ENCODE measurements at regions not wholly inside any gene's neighbourhood (a gene's known extent, or its start where the extent isn't known, plus 50 kb on each side); places are given as distances from the start of the nearest gene placed in this dataset.

- TF ChIP-seq FOXP2 (optimal IDR thresholded peaks at IDR 0.05; ENCODE audit: borderline replicate concordance, extremely low read depth, extremely low read length, insufficient read depth) (no peak), TAF1 (IDR thresholded peaks at IDR 0.05; ENCODE audit: borderline replicate concordance, insufficient read depth, low read length) (no peak), REST (IDR thresholded peaks at IDR 0.05; ENCODE audit: insufficient read depth in 1 of 2, low read depth in 2 of 2, low read length in 2 of 2) (no peak), SIN3A (IDR thresholded peaks at IDR 0.05; ENCODE audit: borderline replicate concordance, insufficient read depth, low read length) (no peak), POLR2AphosphoS5 (IDR thresholded peaks at IDR 0.05; ENCODE audit: low read depth, low read length) (no peak)
Observed at GRCh38 chr6:121912905-121913304, 477.5 kb downstream of the GJA1 start.

- TF ChIP-seq SIN3A (IDR thresholded peaks at IDR 0.05; ENCODE audit: borderline replicate concordance, insufficient read depth, low read length) (no peak), POLR2AphosphoS5 (IDR thresholded peaks at IDR 0.05; ENCODE audit: low read depth, low read length) (no peak), TAF1 (IDR thresholded peaks at IDR 0.05; ENCODE audit: borderline replicate concordance, insufficient read depth, low read length) (no peak), FOXP2 (optimal IDR thresholded peaks at IDR 0.05; ENCODE audit: borderline replicate concordance, extremely low read depth, extremely low read length, insufficient read depth) (no peak), REST (IDR thresholded peaks at IDR 0.05; ENCODE audit: insufficient read depth in 1 of 2, low read depth in 2 of 2, low read length in 2 of 2) (no peak)
Observed at GRCh38 chr6:121917263-121917829, 481.9 kb downstream of the GJA1 start.

GRCh38 chr6:121917834-121918559, 481.5 kb upstream of the HSF2 start:
- TF ChIP-seq SIN3A (IDR thresholded peaks at IDR 0.05; ENCODE audit: borderline replicate concordance, insufficient read depth, low read length) = no peak
- no peak for TF ChIP-seq POLR2AphosphoS5 (IDR thresholded peaks at IDR 0.05; ENCODE audit: low read depth, low read length)
- no peak for TF ChIP-seq TAF1 (IDR thresholded peaks at IDR 0.05; ENCODE audit: borderline replicate concordance, insufficient read depth, low read length)
- no peak for TF ChIP-seq REST (IDR thresholded peaks at IDR 0.05; ENCODE audit: insufficient read depth in 1 of 2, low read depth in 2 of 2, low read length in 2 of 2)
- no peak for TF ChIP-seq FOXP2 (optimal IDR thresholded peaks at IDR 0.05; ENCODE audit: borderline replicate concordance, extremely low read depth, extremely low read length, insufficient read depth)

GRCh38 chr6:121920616-121921015, 478.8 kb upstream of the HSF2 start:
- TF ChIP-seq REST (IDR thresholded peaks at IDR 0.05; ENCODE audit: insufficient read depth in 1 of 2, low read depth in 2 of 2, low read length in 2 of 2) (no peak), POLR2AphosphoS5 (IDR thresholded peaks at IDR 0.05; ENCODE audit: low read depth, low read length) (no peak), TAF1 (IDR thresholded peaks at IDR 0.05; ENCODE audit: borderline replicate concordance, insufficient read depth, low read length) (no peak), FOXP2 (optimal IDR thresholded peaks at IDR 0.05; ENCODE audit: borderline replicate concordance, extremely low read depth, extremely low read length, insufficient read depth) (no peak)

Measured in PFSK-1 (cell line).